ENCODE measurements at regions not wholly inside any gene's neighbourhood (a gene's known extent, or its start where the extent isn't known, plus 50 kb on each side); places are given as distances from the start of the nearest gene placed in this dataset.

DNA sequence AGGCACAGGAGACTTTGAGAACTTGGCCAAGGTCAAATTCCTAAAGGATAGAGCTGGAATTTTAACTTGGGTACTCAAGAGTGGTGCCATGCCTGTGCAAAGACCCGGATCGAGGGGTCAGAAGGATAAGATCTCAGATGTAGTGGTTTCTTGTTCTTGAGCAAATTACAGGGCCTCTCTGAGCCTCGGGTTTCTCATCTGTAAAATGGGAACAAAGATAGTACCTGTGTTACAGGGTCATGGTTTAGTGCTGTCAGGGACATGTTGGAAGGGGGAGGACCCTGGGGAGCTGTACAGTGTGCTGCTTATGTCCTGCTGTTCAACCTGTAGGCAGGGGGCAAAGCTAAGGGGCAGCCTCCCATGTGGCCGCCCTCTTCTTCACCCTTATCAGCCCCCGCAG is 173.5 kb upstream of the HAAO start:
- no peak for TF ChIP-seq REST (IDR thresholded peaks at IDR 0.05; ENCODE audit: low read depth)
- no peak for TF ChIP-seq EP300 (IDR thresholded peaks at IDR 0.05; ENCODE audit: borderline replicate concordance)
- TF ChIP-seq TAF1 (IDR thresholded peaks at IDR 0.05; ENCODE audit: low read depth): no peak
- TF ChIP-seq RAD21 (IDR thresholded peaks at IDR 0.05; ENCODE audit: low read depth): no peak

All from Ishikawa (cell line).